CD4-positive, alpha-beta T cell treated with Interleukin-6 for 4 hours (primary cell): ENCODE measurements at regions not wholly inside any gene's neighbourhood (a gene's known extent, or its start where the extent isn't known, plus 50 kb on each side); places are given as distances from the start of the nearest gene placed in this dataset.
"Not testable (repeated sequence)": the region's sequence is repeated elsewhere in the genome, so short reads cannot be mapped to it uniquely, and the experiment has no call there.

Experiments used
- DNase-seq: peaks from one replicate; pipeline ENCODE4 v3.0.0-alpha.2; 2020; ENCODE audit warnings: mixed read lengths

DNA sequence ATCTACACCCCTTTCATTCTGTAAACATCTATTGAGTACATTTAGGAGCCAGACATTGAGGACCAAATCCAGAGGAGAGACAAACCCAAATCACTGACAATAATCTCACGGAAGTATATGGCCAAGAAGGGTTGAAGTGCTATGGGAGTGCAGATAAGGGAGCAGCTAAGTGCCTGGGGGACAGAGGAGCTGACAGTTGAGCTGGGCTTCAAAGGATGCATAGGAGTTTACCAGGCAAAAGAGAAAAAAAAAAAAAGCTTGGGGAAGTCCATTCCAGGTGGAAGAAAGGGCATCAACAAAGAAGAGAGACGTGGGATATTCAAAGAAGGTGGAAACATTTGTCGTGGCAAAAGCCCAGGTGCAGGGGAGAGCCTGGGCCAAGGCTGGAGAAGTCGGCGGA, 60.5 kb upstream of the NANOS1 start:
- DNase-seq: no peak

DNA sequence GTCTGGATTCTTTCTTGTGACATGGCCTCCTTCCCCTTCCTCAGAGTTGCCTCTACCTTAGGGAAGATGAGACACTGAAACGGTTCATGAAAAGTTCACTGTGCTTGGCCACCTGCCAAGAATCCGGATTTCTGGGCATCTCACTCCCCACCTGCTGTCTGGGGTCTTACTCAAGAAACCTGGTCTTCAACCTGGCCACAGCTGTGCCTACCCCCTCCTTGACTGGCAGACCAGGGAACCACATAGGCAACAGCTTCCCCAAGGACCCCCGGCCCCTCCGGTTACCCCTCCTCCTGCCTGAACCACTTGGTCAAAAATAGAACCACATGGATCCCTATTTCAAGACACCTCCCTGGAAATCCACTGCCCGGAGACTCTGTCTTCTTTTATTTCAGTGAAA, 58.7 kb upstream of the NANOS1 start:
- DNase-seq: no peak

- no peak for DNase-seq
Measured at GRCh38 chr10:118971187-118971586, 58.3 kb upstream of the NANOS1 start.

- DNase-seq: no peak
Measured at GRCh38 chr10:118971876-118972275, 57.6 kb upstream of the NANOS1 start.

DNA sequence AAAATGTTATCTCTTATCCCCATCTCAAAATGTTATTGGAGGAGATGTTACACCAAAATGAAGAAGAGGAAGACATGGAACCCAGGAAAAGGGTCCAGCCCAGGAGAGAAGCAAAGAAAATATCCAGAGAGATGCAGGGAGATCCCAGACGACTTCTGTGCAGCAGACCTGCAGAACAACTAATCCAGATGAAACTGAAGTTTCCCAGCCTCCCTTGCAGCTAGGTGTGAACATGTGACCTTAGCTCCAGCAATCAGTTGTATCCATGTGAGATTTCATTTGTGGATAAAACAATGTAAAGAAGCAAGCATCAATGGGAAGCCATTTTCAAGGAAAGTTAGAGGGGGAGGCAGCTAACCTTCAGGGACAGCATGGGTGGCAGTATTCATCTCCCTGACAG, 55.8 kb upstream of the NANOS1 start:
- DNase-seq: no peak

- no peak for DNase-seq
Measured at GRCh38 chr10:118974951-118975350, 54.6 kb upstream of the NANOS1 start.

- not testable (repeated sequence) for DNase-seq
Measured at GRCh38 chr10:118976219-118976618, 53.3 kb upstream of the NANOS1 start.

GRCh38 chr10:118977022-118977599, 52.4 kb upstream of the NANOS1 start:
- no peak for DNase-seq

DNA sequence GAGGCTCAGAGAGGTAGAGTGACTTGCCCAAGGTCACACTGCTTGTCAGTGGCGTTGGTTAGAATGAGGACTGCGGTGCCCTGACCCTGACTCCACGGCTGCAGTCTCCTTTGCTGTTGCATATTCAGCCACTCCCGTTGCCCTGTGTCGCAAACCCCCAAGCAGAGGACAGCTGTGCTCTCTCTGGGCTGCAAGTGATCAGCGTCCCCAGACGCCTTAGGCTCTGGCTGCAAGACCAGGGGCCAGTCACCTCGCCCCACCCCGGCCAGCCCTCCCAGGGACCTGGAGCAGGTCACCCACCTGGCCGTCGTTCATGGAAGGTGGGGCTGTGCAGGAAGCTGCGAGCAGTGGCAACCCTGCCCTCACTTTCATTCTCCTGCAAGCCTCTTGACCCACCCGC, 51.7 kb upstream of the NANOS1 start:
- DNase-seq: no peak

- no peak for DNase-seq
Measured at GRCh38 chr10:118978316-118978997, 51.1 kb upstream of the NANOS1 start.

- DNase-seq: no peak
Measured at GRCh38 chr10:118978998-118979350, 50.5 kb upstream of the NANOS1 start.

GRCh38 chr10:118979661-118980060, 49.9 kb upstream of the NANOS1 start:
- DNase-seq: no peak
